GM23338 (cell line): ENCODE measurements at regions not wholly inside any gene's neighbourhood (a gene's known extent, or its start where the extent isn't known, plus 50 kb on each side); places are given as distances from the start of the nearest gene placed in this dataset.

Source experiments
- CTCF ChIP-seq, 2 experiments: fragments of 200-600 bp in 1 of 2; sonication (generic) in 1 of 2; conservative IDR thresholded peaks; 2 replicates each; pipeline versions ENCODE4 v1.5.1 to v1.6.1; 2016 to 2017; ENCODE audit warnings: antibody characterized with exemption in 2 of 2, low read depth in 2 of 2, mild to moderate bottlenecking in 2 of 2, moderate library complexity in 1 of 2
- EZH2 ChIP-seq: fragments of 200-600 bp; sonication (generic); IDR thresholded peaks from one replicate; pipeline ENCODE4 v1.8.0; 2017; ENCODE audit warnings: antibody characterized with exemption, mild to moderate bottlenecking, low read depth; ENCODE audit not compliant: unreplicated experiment
- POLR2AphosphoS5 ChIP-seq: IDR thresholded peaks from 2 replicates; pipeline ENCODE4 v1.6.1; 2016; ENCODE audit warnings: antibody characterized with exemption, low read depth

- peak; percentile 34 to 58; a peak in 3 of 4 replicates for TF ChIP-seq CTCF (conservative IDR thresholded peaks at IDR 0.05; ENCODE audit: low read depth in 2 of 2)
- TF ChIP-seq EZH2: no peak
- TF ChIP-seq POLR2AphosphoS5: no peak
Observed at GRCh38 chrX:110442635-110443034, 84.0 kb downstream of the RTL9 start.
